ENCODE measurements at regions not wholly inside any gene's neighbourhood (a gene's known extent, or its start where the extent isn't known, plus 50 kb on each side); places are given as distances from the start of the nearest gene placed in this dataset.
"Not testable (repeated sequence)": the region's sequence is repeated elsewhere in the genome, so short reads cannot be mapped to it uniquely, and the experiment has no call there.

- peak; percentile 61 for FAIRE-seq
- Histone ChIP-seq H3K4me3 (no peak overlapping the region), H3K27ac (peak overlapping the region in 1 of 2 experiments; percentile 44; a peak in 1 of 6 replicates), H3K4me1 (no peaks in the 10 kb centered on the region), H3K9me3 (no peaks in the 10 kb centered on the region), H3K4me2 (no peak overlapping the region)
- 4% methylated on average over 1 of the region's 1 CpG for WGBS (ENCODE audit: missing lambda C conversion rate)
- POLR2A ChIA-PET: interaction anchor here (1.0 kb wide), 1 partner anchor 374 kb away, joined by 3 read pairs; no protein-coding TSS in a partner anchor
- peak in 1 of 2 experiments; percentile 7 for DNase-seq (ENCODE audit: low read depth in 1 of 2, low spot score in 1 of 2)
- CTCF ChIA-PET: interaction anchor here (0.6 to 4.6 kb wide), 17 partner anchors 10 to 926 kb away, joined by 3 to 45 read pairs (median 4); no protein-coding TSS in a partner anchor
- no peak; a peak in 1 of 6 replicates for ATAC-seq
- peak; percentile 78 for TF ChIP-seq SMC3 (IDR thresholded peaks at IDR 0.05)
- no peak for TF ChIP-seq EHMT2 (IDR thresholded peaks at IDR 0.05; ENCODE audit: low read depth)
- no peak for TF ChIP-seq BHLHE40 (IDR thresholded peaks at IDR 0.05; ENCODE audit: low read depth, low read length)
- TF ChIP-seq EHF (CRISPR knock-in tag; IDR thresholded peaks at IDR 0.05): no peak
- TF ChIP-seq RAD21 (conservative IDR thresholded peaks at IDR 0.05 in 1 of 2, IDR thresholded peaks at IDR 0.05 in 1 of 2): peak; percentile 62 to 71
- TF ChIP-seq CTCF (IDR thresholded peaks at IDR 0.05): peak; percentile 68
Measured at GRCh38 chrX:109911046-109911445, 91.9 kb upstream of the TMEM164 start.

GRCh38 chrX:109912993-109913392, 89.9 kb upstream of the TMEM164 start:
- CTCF ChIA-PET: not testable (repeated sequence)

GRCh38 chrX:109914114-109914849, 88.6 kb upstream of the TMEM164 start:
- POLR2A ChIA-PET: no interaction called here
- DNase-seq (ENCODE audit: low read depth in 1 of 2, low spot score in 1 of 2) (no peak), FAIRE-seq (peak; percentile 81), ATAC-seq (no peak)
- CTCF ChIA-PET: interaction anchor here (1.9 kb wide), 1 partner anchor 21 kb away, joined by 5 read pairs; no protein-coding TSS in a partner anchor
- WGBS (ENCODE audit: missing lambda C conversion rate): 88% methylated on average over 8 of the region's 8 CpGs
- Histone ChIP-seq H3K4me3 (no peak overlapping the region), H3K4me1 (peaks cover 4% of the 10 kb centered on the region; the same call in 1 of the 3 replicates), H3K9me3 (no peaks in the 10 kb centered on the region), H3K4me2 (no peak overlapping the region), H3K27ac (no peak overlapping the region)
- TF ChIP-seq, protein P1, sequence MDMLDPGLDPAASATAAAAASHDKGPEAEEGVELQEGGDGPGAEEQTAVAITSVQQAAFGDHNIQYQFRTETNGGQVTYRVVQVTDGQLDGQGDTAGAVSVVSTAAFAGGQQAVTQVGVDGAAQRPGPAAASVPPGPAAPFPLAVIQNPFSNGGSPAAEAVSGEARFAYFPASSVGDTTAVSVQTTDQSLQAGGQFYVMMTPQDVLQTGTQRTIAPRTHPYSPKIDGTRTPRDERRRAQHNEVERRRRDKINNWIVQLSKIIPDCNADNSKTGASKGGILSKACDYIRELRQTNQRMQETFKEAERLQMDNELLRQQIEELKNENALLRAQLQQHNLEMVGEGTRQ (IDR thresholded peaks at IDR 0.05): no peak
- no peak for TF ChIP-seq HOXA7 (CRISPR knock-in tag; IDR thresholded peaks at IDR 0.05)
- TF ChIP-seq RAD21 (conservative IDR thresholded peaks at IDR 0.05 in 1 of 2, IDR thresholded peaks at IDR 0.05 in 1 of 2): no peak
- TF ChIP-seq, protein P2, sequence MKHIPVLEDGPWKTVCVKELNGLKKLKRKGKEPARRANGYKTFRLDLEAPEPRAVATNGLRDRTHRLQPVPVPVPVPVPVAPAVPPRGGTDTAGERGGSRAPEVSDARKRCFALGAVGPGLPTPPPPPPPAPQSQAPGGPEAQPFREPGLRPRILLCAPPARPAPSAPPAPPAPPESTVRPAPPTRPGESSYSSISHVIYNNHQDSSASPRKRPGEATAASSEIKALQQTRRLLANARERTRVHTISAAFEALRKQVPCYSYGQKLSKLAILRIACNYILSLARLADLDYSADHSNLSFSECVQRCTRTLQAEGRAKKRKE (CRISPR knock-in tag; IDR thresholded peaks at IDR 0.05; ENCODE audit: low read depth): no peak
- TF ChIP-seq ZC3H11A (IDR thresholded peaks at IDR 0.05): no peak
- no peak for TF ChIP-seq SREBF2 (IDR thresholded peaks at IDR 0.05)
- no peak for TF ChIP-seq HDAC2 (IDR thresholded peaks at IDR 0.05)
- no peak for TF ChIP-seq SMC3 (IDR thresholded peaks at IDR 0.05)
- no peak for TF ChIP-seq HOXB5 (CRISPR knock-in tag; IDR thresholded peaks at IDR 0.05)
- TF ChIP-seq CTCF (IDR thresholded peaks at IDR 0.05): no peak
- TF ChIP-seq TP53 (CRISPR knock-in tag; IDR thresholded peaks at IDR 0.05): no peak
- TF ChIP-seq RARB (CRISPR knock-in tag; IDR thresholded peaks at IDR 0.05): no peak

More at GRCh38 chrX:109912993-109913392, 89.9 kb upstream of the TMEM164 start:
- FAIRE-seq; H3K4me1 ChIP-seq; H3K4me2 ChIP-seq; H3K4me3 ChIP-seq; ATAC-seq; H3K27ac ChIP-seq; POLR2A ChIA-PET; H3K9me3 ChIP-seq; DNase-seq (ENCODE audit: low read depth in 1 of 2, low spot score in 1 of 2): not testable (repeated sequence)
- WGBS (ENCODE audit: missing lambda C conversion rate): 100% methylated on average over 1 of the region's 2 CpGs
